H1 (cell line): ENCODE measurements at regions not wholly inside any gene's neighbourhood (a gene's known extent, or its start where the extent isn't known, plus 50 kb on each side); places are given as distances from the start of the nearest gene placed in this dataset.

Experiments
- CBX8 ChIP-seq: fragments of 300-800, 300-1000 bp; sonication (generic); IDR thresholded peaks from 2 replicates; pipeline ENCODE4 v1.7.1; 2016; ENCODE audit warnings: low read depth, low read length, borderline replicate concordance
- CEBPB ChIP-seq: IDR thresholded peaks from 2 replicates; pipeline ENCODE4 v1.6.1; 2012; ENCODE audit warnings: low read depth, low read length
- CTCF ChIP-seq, 3 experiments: IDR thresholded peaks; 1 replicate in 2 of 3; 2 replicates in 1 of 3; pipeline versions ENCODE4 v1.5.1 to v1.6.1; 2011; ENCODE audit warnings: low read length in 3 of 3, mild to moderate bottlenecking in 3 of 3, inconsistent platforms in 2 of 3, low read depth in 1 of 3, moderate library complexity in 1 of 3; ENCODE audit not compliant: insufficient read depth in 1 of 3; ENCODE audit errors: control extremely low read depth in 1 of 3
- EZH2 ChIP-seq: fragments of 200-600 bp; sonication (generic); IDR thresholded peaks from 2 replicates; pipeline ENCODE4 v1.7.1; 2012; ENCODE audit warnings: low read depth, mild to moderate bottlenecking, moderate library complexity, low read length, inconsistent platforms; ENCODE audit not compliant: severe bottlenecking
- GTF2F1 ChIP-seq: IDR thresholded peaks from 2 replicates; pipeline ENCODE4 v1.6.1; 2012; ENCODE audit warnings: low read depth, low read length, improper control_type of control experiment, borderline replicate concordance
- POLR2A ChIP-seq, 2 experiments: IDR thresholded peaks; 1 replicate in 1 of 2; 2 replicates in 1 of 2; pipeline ENCODE4 v1.6.1; 2011; ENCODE audit warnings: low read depth in 2 of 2, low read length in 2 of 2, mild to moderate bottlenecking in 2 of 2; ENCODE audit errors: control extremely low read depth in 1 of 2
- RAD21 ChIP-seq, 2 experiments: IDR thresholded peaks in 1 of 2; conservative IDR thresholded peaks in 1 of 2; 2 replicates each; pipeline ENCODE4 v1.6.1; 2011; ENCODE audit warnings: low read depth in 2 of 2, low read length in 2 of 2, improper control_type of control experiment in 1 of 2, inconsistent platforms in 1 of 2, mild to moderate bottlenecking in 1 of 2, moderate library complexity in 1 of 2
- TEAD4 ChIP-seq: IDR thresholded peaks from 2 replicates; pipeline ENCODE4 v1.6.1; 2012; ENCODE audit warnings: low read depth, low read length, inconsistent platforms, mixed read lengths
- ZNF274 ChIP-seq: IDR thresholded peaks from 2 replicates; pipeline ENCODE4 v1.7.0; 2012; ENCODE audit warnings: low read length, borderline replicate concordance; ENCODE audit errors: extremely low read depth

- TF ChIP-seq EZH2 (no peak), CEBPB (no peak), RAD21 (IDR thresholded peaks at IDR 0.05 in 1 of 2, conservative IDR thresholded peaks at IDR 0.05 in 1 of 2; ENCODE audit: low read depth in 2 of 2, low read length in 2 of 2) (no peak), CTCF (IDR thresholded peaks at IDR 0.05; ENCODE audit: control extremely low read depth in 1 of 3, insufficient read depth in 1 of 3, low read depth in 1 of 3, low read length in 3 of 3) (no peak), GTF2F1 (no peak), ZNF274 (no peak), POLR2A (IDR thresholded peaks at IDR 0.05; ENCODE audit: control extremely low read depth in 1 of 2, low read depth in 2 of 2, low read length in 2 of 2) (no peak), TEAD4 (no peak), CBX8 (no peak)
These were observed 164.3 kb downstream of the RPIA start for GRCh38 chr2:88855620-88856408.
